BJ (cell line): ENCODE measurements at regions not wholly inside any gene's neighbourhood (a gene's known extent, or its start where the extent isn't known, plus 50 kb on each side); places are given as distances from the start of the nearest gene placed in this dataset.

Experiments used
- CTCF ChIA-PET: fragments of 350-600 bp; formaldehyde crosslinking; extraction: SDS; loops from one replicate; lab custom pipeline; 2021; ENCODE audit warnings: antibody characterized with exemption, inconsistent platforms; lab: Yijun Ruan, JAX
- POLR2A ChIA-PET: fragments of 300-600 bp; sonication (Branson Sonifier 250); formaldehyde crosslinking; extraction: SDS; loops from one replicate; lab custom pipeline; 2021; ENCODE audit warnings: antibody characterized with exemption; lab: Charles Lee
- DNase-seq: peaks from one replicate; pipeline ENCODE4 v3.0.0-alpha.2; 2011; ENCODE audit warnings: low read depth
- H3K27me3 ChIP-seq: 2 replicates; pipeline ENCODE4 v1.6.0; 2011; ENCODE audit warnings: low read length; ENCODE audit not compliant: control insufficient read depth, insufficient read depth
- H3K36me3 ChIP-seq: 2 replicates; pipeline ENCODE4 v1.5.1; 2011; ENCODE audit warnings: low read length; ENCODE audit not compliant: control insufficient read depth, insufficient read depth
- H3K4me3 ChIP-seq: 2 replicates; pipeline ENCODE4 v1.5.1; 2011; ENCODE audit warnings: low read depth, mild to moderate bottlenecking, control low read depth, low read length
- TF ChIP-seq, protein P1 (sequence below): IDR thresholded peaks from 2 replicates; pipeline ENCODE4 v1.5.1; 2011; ENCODE audit warnings: low read depth, mild to moderate bottlenecking, control low read depth, inconsistent platforms, low read length, moderate library complexity; ENCODE audit not compliant: insufficient read depth

DNA sequence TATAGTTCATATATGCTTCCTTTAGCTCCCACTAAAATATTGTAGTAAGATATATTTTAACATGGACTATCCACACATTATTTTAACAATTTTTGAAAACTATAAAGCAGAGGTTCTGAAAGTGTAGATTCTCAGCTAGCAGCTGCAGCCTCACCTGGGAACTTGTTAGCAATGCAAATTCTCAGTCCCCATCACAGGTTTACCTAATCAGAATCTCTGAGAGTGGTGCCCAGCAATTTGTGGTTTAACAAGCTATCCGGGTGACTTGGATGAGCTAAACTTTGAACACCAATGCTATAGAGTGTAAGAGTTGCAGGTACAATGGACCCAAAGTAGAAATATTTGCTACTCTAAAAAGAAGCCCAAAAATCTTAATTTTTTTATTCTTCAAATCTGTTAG, 99.8 kb upstream of the MDFIC start:
- POLR2A ChIA-PET, result interaction anchor here (0.6 kb wide), 1 partner anchor 669 kb away, joined by 4 read pairs; no protein-coding TSS in a partner anchor
- H3K36me3 ChIP-seq, result no peaks in the 10 kb centered on the region
- H3K27me3 ChIP-seq, result no peaks in the 10 kb centered on the region
- H3K4me3 ChIP-seq, result no peak overlapping the region
- TF ChIP-seq, protein P1, sequence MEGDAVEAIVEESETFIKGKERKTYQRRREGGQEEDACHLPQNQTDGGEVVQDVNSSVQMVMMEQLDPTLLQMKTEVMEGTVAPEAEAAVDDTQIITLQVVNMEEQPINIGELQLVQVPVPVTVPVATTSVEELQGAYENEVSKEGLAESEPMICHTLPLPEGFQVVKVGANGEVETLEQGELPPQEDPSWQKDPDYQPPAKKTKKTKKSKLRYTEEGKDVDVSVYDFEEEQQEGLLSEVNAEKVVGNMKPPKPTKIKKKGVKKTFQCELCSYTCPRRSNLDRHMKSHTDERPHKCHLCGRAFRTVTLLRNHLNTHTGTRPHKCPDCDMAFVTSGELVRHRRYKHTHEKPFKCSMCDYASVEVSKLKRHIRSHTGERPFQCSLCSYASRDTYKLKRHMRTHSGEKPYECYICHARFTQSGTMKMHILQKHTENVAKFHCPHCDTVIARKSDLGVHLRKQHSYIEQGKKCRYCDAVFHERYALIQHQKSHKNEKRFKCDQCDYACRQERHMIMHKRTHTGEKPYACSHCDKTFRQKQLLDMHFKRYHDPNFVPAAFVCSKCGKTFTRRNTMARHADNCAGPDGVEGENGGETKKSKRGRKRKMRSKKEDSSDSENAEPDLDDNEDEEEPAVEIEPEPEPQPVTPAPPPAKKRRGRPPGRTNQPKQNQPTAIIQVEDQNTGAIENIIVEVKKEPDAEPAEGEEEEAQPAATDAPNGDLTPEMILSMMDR, result no peak
- no peak for DNase-seq
- CTCF ChIA-PET, result interaction anchor here (0.6 kb wide), 1 partner anchor 40 kb away, joined by 4 read pairs; no protein-coding TSS in a partner anchor

DNA sequence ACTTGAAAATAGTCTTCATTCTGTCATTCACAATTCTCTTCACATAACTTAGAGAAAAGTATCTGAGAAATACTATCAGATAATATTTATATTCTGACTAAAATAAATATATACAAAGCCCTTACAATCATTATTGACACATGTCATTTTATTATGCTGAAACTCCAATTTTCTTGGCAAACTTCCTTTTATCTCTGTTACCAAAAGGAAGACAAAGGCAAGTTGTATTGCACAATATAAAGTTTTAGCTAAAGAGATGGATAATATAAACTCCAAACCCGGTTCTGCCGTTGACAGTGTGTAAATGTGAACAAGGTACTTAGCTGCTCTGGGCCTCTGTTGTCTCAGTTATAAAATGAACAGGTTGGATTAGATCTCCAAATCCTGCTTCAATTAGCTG, 99.0 kb upstream of the MDFIC start:
- Histone ChIP-seq H3K27me3 (no peaks in the 10 kb centered on the region), H3K36me3 (no peaks in the 10 kb centered on the region), H3K4me3 (no peak overlapping the region)
- ChIA-PET POLR2A (no interaction called here), CTCF (no interaction called here)
- TF ChIP-seq, protein P1, result no peak
- DNase-seq, result no peak

DNA sequence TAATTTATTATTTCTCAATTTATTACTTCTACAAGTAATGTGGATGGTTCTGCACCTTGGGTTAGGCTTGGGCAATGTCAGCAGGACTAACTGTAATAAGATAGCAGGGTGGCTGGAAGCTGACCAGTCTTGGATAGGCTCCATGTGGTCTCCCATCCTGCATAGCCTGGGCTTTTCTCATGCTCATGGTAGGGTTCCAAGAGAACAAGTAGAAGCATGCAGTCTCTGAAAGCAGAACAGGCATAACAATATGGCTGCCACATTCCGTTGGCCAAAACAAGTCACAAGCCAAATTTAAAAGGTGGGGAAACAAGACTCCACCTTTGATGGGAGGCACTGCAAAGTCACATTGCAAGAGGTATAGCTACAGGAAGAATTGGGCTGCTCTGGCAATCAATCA, 98.6 kb upstream of the MDFIC start:
- no peak for DNase-seq
- ChIA-PET POLR2A (no interaction called here), CTCF (no interaction called here)
- Histone ChIP-seq H3K27me3 (no peaks in the 10 kb centered on the region), H3K4me3 (no peak overlapping the region), H3K36me3 (no peaks in the 10 kb centered on the region)
- TF ChIP-seq, protein P1, result no peak

DNA sequence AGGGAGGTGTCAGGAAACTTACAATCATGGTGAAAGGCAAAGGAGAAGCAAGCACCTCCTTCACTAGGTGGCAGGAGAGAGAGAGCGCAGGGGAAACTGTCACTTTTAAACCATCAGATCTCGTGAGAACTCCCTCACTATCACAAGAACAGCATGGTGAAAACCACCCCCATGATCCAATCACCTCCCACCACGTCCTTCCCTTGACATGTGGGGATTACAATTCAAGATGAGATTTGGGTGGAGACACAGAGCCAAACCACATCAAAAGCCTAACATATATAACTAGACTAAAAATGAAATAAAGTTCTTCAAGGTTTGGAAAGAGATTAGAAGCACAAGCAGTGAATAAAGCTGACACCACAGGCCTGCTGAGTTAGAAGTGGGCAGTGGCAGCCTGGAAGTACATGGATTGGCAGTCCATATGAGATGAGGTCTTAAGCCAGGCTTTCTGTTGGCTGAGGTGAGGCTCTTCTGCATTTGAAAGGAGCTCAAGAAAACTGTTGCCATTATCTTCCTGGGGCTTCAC, 96.4 kb upstream of the MDFIC start:
- Histone ChIP-seq H3K27me3 (no peaks in the 10 kb centered on the region), H3K4me3 (no peak overlapping the region), H3K36me3 (no peaks in the 10 kb centered on the region)
- POLR2A ChIA-PET, result no interaction called here
- CTCF ChIA-PET, result interaction anchor here (2.3 kb wide), 1 partner anchor 14 kb away, joined by 5 read pairs; no protein-coding TSS in a partner anchor
- no peak for DNase-seq
- TF ChIP-seq, protein P1, result no peak

DNA sequence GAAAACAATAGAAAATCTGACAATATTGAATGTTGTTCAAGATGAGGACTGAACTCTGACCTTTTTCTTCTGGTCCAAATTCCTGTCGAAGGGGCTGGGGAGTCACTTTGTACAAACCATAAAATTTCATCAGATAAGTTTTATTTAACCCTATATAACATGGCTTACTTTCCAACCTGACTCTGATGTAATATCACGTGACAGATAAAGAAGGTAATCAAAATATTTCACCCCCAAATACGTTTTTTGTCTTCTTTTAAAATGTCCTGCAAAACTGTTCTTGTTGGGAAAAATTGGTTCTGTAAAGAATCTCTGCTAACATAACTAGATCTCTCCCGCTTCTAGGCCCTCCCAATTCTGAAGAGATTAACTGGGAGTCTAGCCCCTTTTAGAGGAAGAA, 90.9 kb upstream of the MDFIC start:
- TF ChIP-seq, protein P1, result no peak
- no peak for DNase-seq
- ChIA-PET POLR2A (no interaction called here), CTCF (no interaction called here)
- Histone ChIP-seq H3K36me3 (no peaks in the 10 kb centered on the region), H3K4me3 (no peak overlapping the region), H3K27me3 (no peaks in the 10 kb centered on the region)
